ENCODE measurements at regions not wholly inside any gene's neighbourhood (a gene's known extent, or its start where the extent isn't known, plus 50 kb on each side); places are given as distances from the start of the nearest gene placed in this dataset.

GRCh38 chr1:87973896-87974295 lies 645.2 kb downstream of the LMO4 start:
- POLR2A ChIA-PET = no interaction called here
- no peaks in the 10 kb centered on the region for H3K36me3 ChIP-seq (ENCODE audit: control insufficient read depth in 2 of 2, insufficient read depth in 2 of 2, low read length in 1 of 2)
- H3K79me2 ChIP-seq (ENCODE audit: control insufficient read depth, insufficient read depth, low read length) = no peaks in the 10 kb centered on the region
- no peak overlapping the region for H3K4me3 ChIP-seq
- SMC1A ChIA-PET (ENCODE audit: uncharacterized antibody, unreplicated experiment) = interaction anchor here (1.4 kb wide), 1 partner anchor 14 kb away, joined by 3 read pairs; no protein-coding TSS in a partner anchor
- no peak overlapping the region for H3K9ac ChIP-seq (ENCODE audit: control insufficient read depth, insufficient read depth, low read length)
- CTCF ChIA-PET = no interaction called here
- no peak overlapping the region for H3K27ac ChIP-seq (ENCODE audit: control insufficient read depth, insufficient read depth)
- in situ Hi-C loops (cut with MboI) (no loop called here), intact Hi-C loops (cut with micrococcal nuclease; ENCODE audit: unreplicated experiment) (no loop called here)
- no TSS peak for BruUV-seq (replicated peaks)
- H3K4me2 ChIP-seq (ENCODE audit: control insufficient read depth, insufficient read depth) = no peak overlapping the region
- no peaks in the 10 kb centered on the region for H3K27me3 ChIP-seq (replicated peaks in 1 of 2; ENCODE audit: control insufficient read depth in 2 of 2, insufficient read depth in 2 of 2, low read length in 1 of 2)
- H3K9me3 ChIP-seq (replicated peaks; ENCODE audit: control insufficient read depth, insufficient read depth, low read length) = no peaks in the 10 kb centered on the region
- no peak for TF ChIP-seq SREBF1 (IDR thresholded peaks at IDR 0.05; ENCODE audit: low read length)
- no peak for TF ChIP-seq ZNF274 (IDR thresholded peaks at IDR 0.05; ENCODE audit: insufficient read depth, insufficient read length)
- TF ChIP-seq MLLT1 (IDR thresholded peaks at IDR 0.05) = no peak
- TF ChIP-seq POU2F2 (IDR thresholded peaks at IDR 0.05; ENCODE audit: borderline replicate concordance, low read depth, low read length) = no peak
- TF ChIP-seq EP300 (IDR thresholded peaks at IDR 0.05; ENCODE audit: borderline replicate concordance in 1 of 2, control insufficient read depth in 1 of 2, low read depth in 2 of 2, low read length in 2 of 2) = no peak
- no peak for TF ChIP-seq SIX5 (IDR thresholded peaks at IDR 0.05; ENCODE audit: low read depth, low read length, severe bottlenecking)
- no peak for TF ChIP-seq ZZZ3 (IDR thresholded peaks at IDR 0.05; ENCODE audit: control insufficient read depth, insufficient read length, low read depth)
- no peak for TF ChIP-seq MTA2 (IDR thresholded peaks at IDR 0.05; ENCODE audit: low read depth)
- no peak for TF ChIP-seq STAT3 (IDR thresholded peaks at IDR 0.05; ENCODE audit: low read depth, low read length)
- no peak for TF ChIP-seq TCF3 (IDR thresholded peaks at IDR 0.05; ENCODE audit: borderline replicate concordance, insufficient read depth, low read depth, low read length)
- TF ChIP-seq, protein P1, sequence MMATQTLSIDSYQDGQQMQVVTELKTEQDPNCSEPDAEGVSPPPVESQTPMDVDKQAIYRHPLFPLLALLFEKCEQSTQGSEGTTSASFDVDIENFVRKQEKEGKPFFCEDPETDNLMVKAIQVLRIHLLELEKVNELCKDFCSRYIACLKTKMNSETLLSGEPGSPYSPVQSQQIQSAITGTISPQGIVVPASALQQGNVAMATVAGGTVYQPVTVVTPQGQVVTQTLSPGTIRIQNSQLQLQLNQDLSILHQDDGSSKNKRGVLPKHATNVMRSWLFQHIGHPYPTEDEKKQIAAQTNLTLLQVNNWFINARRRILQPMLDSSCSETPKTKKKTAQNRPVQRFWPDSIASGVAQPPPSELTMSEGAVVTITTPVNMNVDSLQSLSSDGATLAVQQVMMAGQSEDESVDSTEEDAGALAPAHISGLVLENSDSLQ (IDR thresholded peaks at IDR 0.05) = no peak
- TF ChIP-seq ZBTB33 (IDR thresholded peaks at IDR 0.05) = no peak
- no peak for TF ChIP-seq FOXK2 (IDR thresholded peaks at IDR 0.05)
- TF ChIP-seq RAD21 (IDR thresholded peaks at IDR 0.05; ENCODE audit: insufficient read depth, low read depth, low read length) = no peak
- FAIRE-seq (no peak), DNase-seq (ENCODE audit: low read depth, low spot score) (no peak), ATAC-seq (no peak)
- no peaks in the 10 kb centered on the region for H4K20me1 ChIP-seq (ENCODE audit: control insufficient read depth, insufficient read depth)
- RAD21 ChIA-PET (ENCODE audit: unreplicated experiment) = no interaction called here
- H3K4me1 ChIP-seq (ENCODE audit: control insufficient read depth, insufficient read depth, low read length) = no peaks in the 10 kb centered on the region
- WGBS (ENCODE audit: insufficient coverage, insufficient replicate concordance, low lambda C conversion rate, missing lambda C conversion rate) = 15% methylated on average over 3 of the region's 3 CpGs
- H2AFZ ChIP-seq (ENCODE audit: control insufficient read depth, low read depth, low read length) = no peak overlapping the region

Data from GM12878 (cell line).